ENCODE measurements at regions not wholly inside any gene's neighbourhood (a gene's known extent, or its start where the extent isn't known, plus 50 kb on each side); places are given as distances from the start of the nearest gene placed in this dataset.

GRCh38 chr1:93784538-93784937, 94.5 kb downstream of the DNTTIP2 start:
- TF ChIP-seq CTCF (IDR thresholded peaks at IDR 0.05; ENCODE audit: insufficient read depth, low read depth, low read length) (no peak), EZH2 (IDR thresholded peaks at IDR 0.05; ENCODE audit: insufficient read depth, low read length) (no peak)
